GM18517 (cell line): ENCODE measurements at regions not wholly inside any gene's neighbourhood (a gene's known extent, or its start where the extent isn't known, plus 50 kb on each side); places are given as distances from the start of the nearest gene placed in this dataset.
"Not testable (repeated sequence)": the region's sequence is repeated elsewhere in the genome, so short reads cannot be mapped to it uniquely, and the experiment has no call there.

Experiments used
- ATAC-seq: cut with Tn5 transposase; IDR thresholded peaks from one replicate; pipeline ENCODE4 v1.9.1; 2021; ENCODE audit warnings: mild to moderate bottlenecking, moderate library complexity; ENCODE audit not compliant: unreplicated experiment

GRCh38 chr6:6995328-6995727 is 112.4 kb upstream of the RREB1 start:
- ATAC-seq: no peak

DNA sequence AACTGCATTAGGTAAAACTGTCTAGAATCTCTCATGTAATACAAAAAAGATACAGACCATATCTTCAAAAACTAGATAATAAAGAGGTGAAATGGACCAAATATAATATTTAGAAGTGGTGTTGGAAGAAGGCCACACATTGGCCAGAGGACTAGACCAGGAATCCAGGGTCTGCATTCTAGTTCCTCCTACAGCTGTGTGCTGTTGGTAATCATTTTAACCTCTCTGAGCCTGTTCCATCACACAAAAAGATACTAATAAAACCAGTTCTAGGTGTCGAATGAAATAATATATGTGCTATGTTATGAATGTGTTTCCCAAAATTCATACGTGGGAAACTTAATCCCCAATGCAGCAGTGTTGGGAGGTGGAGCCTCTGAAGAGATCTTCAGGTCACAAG is 111.6 kb upstream of the RREB1 start:
- ATAC-seq: no peak

GRCh38 chr6:6997263-6998193 is 110.2 kb upstream of the RREB1 start:
- ATAC-seq: no peak

DNA sequence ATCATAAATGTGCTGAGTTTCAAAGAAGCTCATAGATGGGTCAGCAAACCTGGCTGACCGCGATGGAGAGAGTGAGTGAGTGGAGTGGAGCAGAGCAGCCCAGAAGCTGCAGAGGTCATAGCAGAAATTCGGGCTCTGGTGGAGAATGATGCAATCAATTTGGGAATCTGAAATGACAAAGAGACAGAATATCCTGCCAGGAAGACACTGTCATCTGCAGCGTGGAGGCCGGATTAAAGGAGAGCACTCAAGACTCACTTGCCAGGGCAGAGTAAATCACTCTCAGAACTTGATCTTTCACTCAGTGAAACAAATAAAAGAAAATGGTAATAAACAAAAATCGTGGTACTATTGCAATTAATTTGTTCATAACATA is 109.6 kb upstream of the RREB1 start:
- ATAC-seq: no peak

GRCh38 chr6:7000825-7001777 is 106.7 kb upstream of the RREB1 start:
- no peak for ATAC-seq

DNA sequence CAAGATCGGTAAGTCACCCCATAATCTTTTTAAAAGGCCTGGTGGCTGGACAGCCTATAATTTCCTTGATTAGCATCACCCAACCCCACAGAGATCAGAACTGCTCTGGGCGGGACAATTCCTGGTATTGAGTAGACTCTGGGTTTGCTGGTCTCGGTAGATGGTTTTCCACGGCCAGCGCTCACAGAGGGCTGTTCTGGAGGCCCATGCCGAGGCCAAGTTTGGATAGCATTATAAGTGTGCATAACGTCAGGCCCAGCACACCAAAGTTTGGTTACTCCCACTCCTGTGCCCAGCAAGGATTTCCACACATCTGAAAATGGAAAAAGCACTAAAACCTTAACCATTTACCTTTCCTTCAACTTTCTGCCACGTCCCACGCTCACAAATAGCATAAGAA is 104.7 kb upstream of the RREB1 start:
- no peak for ATAC-seq

DNA sequence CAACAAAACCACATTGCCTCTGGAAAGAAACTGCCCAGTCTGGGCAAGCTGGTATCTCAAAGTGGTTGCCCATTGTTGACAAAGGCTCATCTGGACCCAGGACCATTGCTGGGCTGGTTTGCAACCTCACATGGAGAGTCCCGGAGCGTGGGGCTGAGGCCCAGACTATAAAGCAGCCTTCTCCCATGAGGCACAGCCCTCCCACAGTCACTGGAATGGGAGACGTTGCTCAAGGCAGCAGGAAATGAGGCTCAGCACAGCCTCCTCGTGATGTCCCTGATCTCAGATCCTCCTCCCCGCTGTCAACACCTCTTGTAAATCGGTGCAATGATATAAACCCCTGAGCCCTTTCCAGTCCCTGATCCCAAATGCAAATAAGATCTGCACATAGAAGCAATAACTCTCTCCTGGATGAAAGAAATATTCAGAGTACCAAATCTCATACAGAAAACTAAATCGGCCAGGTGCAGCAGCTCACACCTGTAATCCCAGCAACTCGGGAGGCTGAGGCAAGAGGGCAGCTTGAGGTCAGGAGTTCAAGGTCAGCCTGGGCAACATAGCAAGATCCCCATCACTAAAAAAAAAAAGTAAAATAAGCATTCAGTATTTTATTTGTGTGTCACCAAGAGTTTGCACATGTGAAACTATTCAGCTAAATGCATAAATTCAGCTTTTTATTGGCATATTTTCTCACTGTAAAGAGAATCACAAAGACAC is 103.0 kb upstream of the RREB1 start:
- ATAC-seq: no peak

- ATAC-seq: no peak
Observed at GRCh38 chr6:7006515-7007191, 101.1 kb upstream of the RREB1 start.

DNA sequence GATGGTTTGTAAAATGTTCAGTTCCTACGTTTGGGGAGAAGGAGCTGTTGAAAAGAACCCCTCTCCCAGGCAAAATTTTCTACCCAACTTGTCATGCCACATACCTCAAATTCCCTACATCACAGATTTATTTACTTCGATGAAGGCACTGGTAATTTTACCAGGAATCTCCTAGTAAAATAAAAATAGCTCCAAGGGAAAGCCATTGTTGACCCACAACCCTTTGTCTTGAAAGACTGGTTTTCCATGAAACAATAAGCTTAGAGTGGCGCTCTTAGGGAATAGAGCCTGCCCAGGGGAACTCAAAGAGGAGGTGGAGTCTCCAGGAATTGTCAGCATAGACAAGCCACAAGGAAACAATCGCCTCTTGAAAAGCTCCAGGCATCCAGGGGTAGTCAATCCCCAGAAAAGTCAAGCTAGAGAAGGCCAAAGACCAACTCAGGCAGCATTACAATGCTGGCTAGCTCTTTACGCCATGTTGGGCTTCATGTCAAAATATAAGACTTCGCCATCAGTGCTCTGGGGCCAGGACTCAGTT is 99.2 kb upstream of the RREB1 start:
- no peak for ATAC-seq

- no peak for ATAC-seq
Observed at GRCh38 chr6:7016226-7016625, 91.5 kb upstream of the RREB1 start.

- ATAC-seq: no peak
Observed at GRCh38 chr6:7021301-7021700, 86.5 kb upstream of the RREB1 start.

- no peak for ATAC-seq
Observed at GRCh38 chr6:7025861-7026260, 81.9 kb upstream of the RREB1 start.

- ATAC-seq: not testable (repeated sequence)
Observed at GRCh38 chr6:7028963-7029362, 78.8 kb upstream of the RREB1 start.

DNA sequence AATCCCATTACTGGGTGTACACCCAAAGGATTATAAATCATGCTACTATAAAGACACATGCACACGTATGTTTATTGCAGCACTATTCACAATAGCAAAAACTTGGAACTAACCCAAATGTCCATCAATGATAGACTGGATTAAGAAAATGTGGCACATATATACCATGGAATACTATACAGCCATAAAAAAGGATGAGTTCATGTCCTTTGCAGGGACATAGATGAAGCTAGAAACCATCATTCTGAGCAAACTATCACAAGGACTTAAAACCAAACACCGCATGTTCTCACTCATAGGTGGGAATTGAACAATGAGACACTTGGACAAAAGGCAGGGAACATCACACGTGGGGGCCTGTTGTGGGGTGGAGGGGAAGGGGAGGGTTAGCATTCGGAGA is 76.8 kb upstream of the RREB1 start:
- ATAC-seq: not testable (repeated sequence)

DNA sequence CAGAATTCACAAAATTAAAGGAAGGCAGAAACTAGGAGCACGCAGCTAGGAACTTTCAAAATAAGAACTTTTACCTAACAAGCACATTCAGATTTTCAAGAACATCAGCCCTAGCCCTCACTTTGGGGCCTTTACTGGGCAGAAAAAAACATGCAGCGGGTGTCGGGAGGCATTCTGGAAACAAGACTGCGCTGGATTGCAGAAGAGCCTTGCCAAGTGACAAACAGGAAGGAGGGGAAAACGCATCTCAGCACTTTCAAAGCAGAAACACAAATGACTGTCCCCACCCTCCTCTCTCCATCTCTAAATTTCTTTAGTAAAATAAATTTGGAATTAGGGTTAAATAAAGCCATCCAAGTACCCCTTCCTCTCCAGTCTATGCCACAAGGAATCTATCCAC is 74.6 kb upstream of the RREB1 start:
- ATAC-seq: no peak

DNA sequence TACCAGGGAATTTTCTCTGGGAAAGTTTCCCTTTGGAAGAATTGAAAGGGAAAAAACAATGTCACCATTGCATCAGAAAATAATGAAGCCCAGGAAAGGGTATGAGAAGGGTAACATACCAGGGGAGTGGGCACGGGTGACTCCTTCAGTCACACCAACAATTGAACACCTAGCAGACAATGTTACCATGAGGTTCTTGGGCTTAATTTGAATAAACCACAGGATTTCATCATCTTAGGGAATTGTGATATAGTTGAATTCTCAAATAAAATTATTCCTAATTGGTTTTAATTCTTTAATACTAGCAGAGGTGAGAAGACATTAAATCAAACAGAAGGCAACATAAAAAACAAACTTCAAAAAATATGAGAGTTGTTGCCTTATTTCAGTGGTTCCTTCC is 73.7 kb upstream of the RREB1 start:
- no peak for ATAC-seq

- ATAC-seq: no peak
Observed at GRCh38 chr6:7035837-7036249, 71.9 kb upstream of the RREB1 start.

GRCh38 chr6:7041511-7042026 is 66.2 kb upstream of the RREB1 start:
- no peak for ATAC-seq

DNA sequence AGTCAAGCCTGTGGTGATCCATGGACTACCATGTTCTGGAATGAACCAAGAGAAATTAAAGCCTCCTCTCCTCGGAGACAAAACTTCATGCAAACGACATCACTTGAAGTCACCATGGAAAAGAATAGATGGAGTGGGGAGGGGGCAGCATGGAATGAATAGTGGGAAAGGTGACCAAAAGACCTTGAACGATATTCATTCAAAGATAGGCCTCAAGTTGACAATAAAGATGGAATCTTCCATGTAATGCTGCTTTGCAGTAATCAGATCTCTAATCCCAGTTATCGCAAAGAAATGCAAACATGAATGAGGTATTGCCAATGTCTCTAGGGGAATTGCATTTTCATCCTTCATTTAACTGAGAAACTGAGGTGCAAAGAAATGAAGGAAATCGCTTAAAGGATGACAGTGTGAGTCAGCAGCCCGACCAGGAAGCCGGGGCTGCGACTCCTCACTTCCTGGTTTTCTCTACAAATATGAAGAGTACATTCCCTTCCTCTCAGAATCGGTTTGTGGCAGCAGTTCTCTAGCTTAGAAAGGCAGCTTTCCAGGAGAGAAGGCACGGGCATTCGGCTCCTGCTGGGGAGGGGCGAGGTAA is 65.6 kb upstream of the RREB1 start:
- no peak for ATAC-seq
